ENCODE measurements at regions not wholly inside any gene's neighbourhood (a gene's known extent, or its start where the extent isn't known, plus 50 kb on each side); places are given as distances from the start of the nearest gene placed in this dataset.

- TF ChIP-seq CTCF (IDR thresholded peaks at IDR 0.05 in 2 of 3, conservative IDR thresholded peaks at IDR 0.05 in 1 of 3; ENCODE audit: control insufficient read depth in 2 of 3, extremely low read depth in 1 of 3, insufficient read depth in 1 of 3, low read depth in 3 of 3, low read length in 3 of 3) (no peak), FOXM1 (IDR thresholded peaks at IDR 0.05; ENCODE audit: low read depth, low read length) (no peak), MAX (IDR thresholded peaks at IDR 0.05; ENCODE audit: low read depth, low read length) (no peak), FOXK2 (IDR thresholded peaks at IDR 0.05) (no peak), IRF3 (IDR thresholded peaks at IDR 0.05) (no peak), YY1 (IDR thresholded peaks at IDR 0.05; ENCODE audit: low read depth, low read length) (no peak), CUX1 (IDR thresholded peaks at IDR 0.05; ENCODE audit: insufficient replicate concordance, low read depth, low read length) (no peak), RCOR1 (conservative IDR thresholded peaks at IDR 0.05; ENCODE audit: low read depth, low read length) (no peak), MEF2A (IDR thresholded peaks at IDR 0.05; ENCODE audit: insufficient read depth, low read depth, low read length) (no peak), NRF1 (conservative IDR thresholded peaks at IDR 0.05; ENCODE audit: low read depth, low read length) (no peak), NR2C2 (IDR thresholded peaks at IDR 0.05; ENCODE audit: borderline replicate concordance, control insufficient read depth, insufficient read length, low read depth) (no peak), POLR2A (IDR thresholded peaks at IDR 0.05; ENCODE audit: low read depth, low read length) (no peak), SP1 (IDR thresholded peaks at IDR 0.05; ENCODE audit: low read depth, low read length) (no peak)
Observed at GRCh38 chr6:16928387-16928786, 167.1 kb upstream of the ATXN1 start.
